ENCODE measurements at regions not wholly inside any gene's neighbourhood (a gene's known extent, or its start where the extent isn't known, plus 50 kb on each side); places are given as distances from the start of the nearest gene placed in this dataset.
A peak's percentile ranks its signal among the peaks of the same experiment; 100 is the strongest.
"Not testable (repeated sequence)": the region's sequence is repeated elsewhere in the genome, so short reads cannot be mapped to it uniquely, and the experiment has no call there.

DNA sequence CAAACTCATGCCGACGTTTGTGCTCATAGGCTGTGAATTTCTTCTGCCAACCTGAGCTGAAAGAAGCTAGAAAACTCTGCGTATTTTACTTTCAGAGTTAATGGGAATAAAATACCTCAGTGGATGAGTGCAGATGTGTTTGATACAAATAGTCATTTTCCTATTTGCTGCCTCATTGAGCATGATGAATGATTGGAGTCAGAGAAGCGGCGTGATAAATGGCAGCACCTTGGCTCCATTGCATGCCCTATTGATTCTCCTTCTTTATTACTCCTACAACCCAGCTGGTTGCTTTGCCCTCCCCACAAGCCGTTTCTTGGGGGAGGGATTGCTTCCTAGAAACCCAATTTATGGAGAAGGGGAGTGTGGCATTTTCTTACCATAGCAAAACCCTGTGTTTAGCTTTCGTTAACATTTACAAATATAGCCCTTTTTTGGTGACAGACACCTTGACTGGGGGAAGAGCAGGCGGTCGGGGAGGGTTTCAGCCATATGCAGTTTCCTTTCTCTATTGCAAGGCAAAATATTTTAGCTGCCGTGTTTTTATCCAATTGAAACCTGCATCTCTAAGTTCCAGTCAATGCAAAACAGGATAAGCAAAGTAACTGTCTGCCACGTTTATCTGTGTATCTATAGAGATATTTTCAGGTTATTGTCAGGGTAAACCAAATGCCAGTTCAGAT, 93.1 kb upstream of the TBCA start:
- no peak for DNase-seq (ENCODE audit: low read depth)

DNA sequence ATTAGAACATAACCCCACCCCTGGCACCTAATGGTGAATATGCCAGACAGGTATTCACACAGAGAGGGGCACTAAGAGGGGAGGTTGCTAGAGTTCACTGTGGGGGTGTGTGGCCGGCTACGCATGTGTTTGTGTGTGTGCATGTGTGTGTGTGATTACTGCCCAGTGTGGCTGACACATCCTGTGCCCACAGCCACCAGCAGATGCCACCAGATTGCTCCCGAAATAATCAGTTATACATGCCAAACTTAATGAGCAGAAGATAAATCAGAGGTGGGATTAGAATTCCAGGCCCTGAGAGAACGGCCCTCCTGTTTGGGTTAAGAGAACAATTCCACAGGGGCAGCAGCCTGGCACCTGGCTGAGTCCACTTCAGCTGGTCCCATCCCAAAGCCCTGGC, 91.8 kb upstream of the TBCA start:
- DNase-seq (ENCODE audit: low read depth): no peak

DNA sequence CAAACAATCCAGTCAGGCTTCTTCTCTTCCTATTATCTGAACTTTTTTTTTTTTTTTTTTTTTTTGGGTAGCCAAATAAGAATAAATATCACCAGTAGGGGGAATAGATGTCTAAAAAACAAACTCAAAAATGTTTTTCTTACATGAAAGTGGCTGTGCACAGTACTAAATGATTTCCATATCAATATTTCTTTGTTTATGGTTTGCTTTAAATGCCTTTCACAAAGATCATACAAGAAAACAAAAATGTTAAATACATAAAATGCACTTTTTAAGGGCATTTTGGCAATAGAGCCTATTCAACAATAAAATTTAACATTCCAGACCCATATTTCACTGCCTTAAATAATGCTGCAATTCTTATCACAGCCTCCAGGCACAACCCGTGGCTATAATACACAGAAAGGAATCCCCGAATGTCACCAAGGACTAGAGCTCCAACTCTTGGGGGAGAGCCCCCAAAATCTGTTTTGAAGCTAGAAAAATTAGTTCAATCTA, 91.1 kb upstream of the TBCA start:
- peak; percentile 41 for DNase-seq (ENCODE audit: low read depth)

DNA sequence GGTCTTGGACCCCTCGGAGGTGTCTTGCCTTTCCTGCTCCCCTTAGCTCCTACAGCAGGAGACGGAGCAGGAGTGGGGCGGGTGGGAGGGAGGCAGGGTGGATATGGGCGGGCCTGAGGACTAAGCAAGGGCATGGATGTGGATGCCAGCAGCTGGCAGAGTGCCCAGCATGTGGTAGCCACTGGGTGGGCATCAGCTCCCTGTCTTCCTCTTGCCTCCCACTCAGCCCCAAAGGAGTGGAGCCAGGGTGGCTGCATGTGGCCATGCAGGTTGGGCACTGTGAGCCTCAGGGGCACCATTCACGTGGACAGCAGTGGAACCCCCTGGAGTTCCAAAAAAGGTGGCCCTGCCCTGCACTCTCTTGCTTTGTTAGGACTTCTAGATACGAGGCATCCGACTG, 90.1 kb upstream of the TBCA start:
- no peak for DNase-seq (ENCODE audit: low read depth)

DNA sequence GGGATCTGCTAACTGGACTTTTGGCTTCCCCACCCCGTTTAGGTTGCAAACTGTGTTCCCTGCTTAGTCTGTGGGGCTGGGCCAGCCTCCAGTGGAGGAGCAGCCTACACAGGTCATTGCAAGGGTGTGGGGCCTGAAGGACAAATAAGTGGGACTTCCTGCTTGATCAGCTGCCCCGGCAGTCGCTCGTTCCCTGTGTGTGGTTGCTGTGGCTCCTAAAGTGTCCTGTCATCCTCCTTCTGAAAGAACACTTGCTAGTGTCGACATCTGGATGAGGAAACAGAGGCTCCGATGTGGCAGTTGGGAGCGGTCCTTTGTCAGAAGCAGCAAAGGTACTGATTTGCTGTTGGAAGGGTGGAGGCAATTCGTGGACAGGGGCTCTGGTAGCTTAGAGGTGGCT, 88.9 kb upstream of the TBCA start:
- DNase-seq (ENCODE audit: low read depth): no peak

DNA sequence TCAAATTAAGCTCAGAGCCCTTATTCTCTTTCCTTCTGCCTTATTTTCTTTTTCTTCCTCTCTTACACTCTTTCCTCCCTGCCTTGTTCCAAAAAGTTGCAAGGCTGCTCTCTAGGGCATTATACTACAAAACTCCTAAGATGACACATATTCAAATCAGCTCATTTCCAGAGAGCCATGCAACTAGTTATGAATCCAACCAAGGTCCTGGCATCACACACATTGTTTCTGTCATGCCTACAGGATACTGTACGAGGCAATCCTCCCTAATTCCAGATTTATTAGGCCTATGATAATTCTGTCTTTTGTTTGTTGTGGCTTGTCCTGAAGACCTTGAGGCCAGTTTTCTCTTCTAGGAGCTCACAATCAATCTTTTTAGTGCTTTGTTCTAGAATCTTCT, 87.0 kb upstream of the TBCA start:
- no peak for DNase-seq (ENCODE audit: low read depth)

DNA sequence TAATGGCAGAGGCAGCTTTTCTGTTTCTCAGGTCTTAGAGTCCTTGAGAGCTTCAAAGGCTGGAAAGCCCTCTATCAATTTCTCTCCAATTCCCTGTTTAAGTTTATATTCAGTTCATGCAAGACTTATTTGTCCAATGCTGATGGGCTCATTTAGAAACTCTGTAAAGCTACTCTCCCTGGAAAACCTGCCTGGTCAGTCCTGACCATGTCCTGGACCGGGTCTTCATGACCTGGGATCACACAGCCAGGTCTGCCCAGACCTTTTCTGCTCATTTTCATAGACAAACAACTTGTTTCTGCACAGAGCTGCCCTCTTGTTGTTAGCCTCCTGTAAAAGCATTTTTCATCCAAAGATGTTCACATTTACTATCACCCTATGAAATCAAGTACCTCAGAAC, 85.4 kb upstream of the TBCA start:
- DNase-seq (ENCODE audit: low read depth): no peak

DNA sequence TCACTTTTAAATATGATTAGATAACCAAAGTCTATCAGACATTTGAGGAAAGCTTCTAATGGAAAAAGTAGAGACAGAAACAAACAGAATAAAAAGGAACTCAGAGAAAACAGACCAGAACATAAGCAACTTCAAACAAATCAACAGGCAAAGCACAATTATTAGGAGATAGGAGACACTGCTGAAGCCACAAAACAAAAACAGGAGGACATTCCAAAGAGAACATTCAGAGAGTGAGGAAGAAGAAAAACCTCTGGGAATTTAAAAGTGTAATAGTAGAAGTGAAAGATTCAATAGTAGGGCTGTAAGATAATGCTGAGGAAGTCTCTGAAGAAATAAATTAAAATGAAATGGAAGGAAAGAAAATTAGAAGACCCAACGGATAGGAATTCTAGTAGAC, 83.2 kb upstream of the TBCA start:
- peak; percentile 53 for DNase-seq (ENCODE audit: low read depth)

DNA sequence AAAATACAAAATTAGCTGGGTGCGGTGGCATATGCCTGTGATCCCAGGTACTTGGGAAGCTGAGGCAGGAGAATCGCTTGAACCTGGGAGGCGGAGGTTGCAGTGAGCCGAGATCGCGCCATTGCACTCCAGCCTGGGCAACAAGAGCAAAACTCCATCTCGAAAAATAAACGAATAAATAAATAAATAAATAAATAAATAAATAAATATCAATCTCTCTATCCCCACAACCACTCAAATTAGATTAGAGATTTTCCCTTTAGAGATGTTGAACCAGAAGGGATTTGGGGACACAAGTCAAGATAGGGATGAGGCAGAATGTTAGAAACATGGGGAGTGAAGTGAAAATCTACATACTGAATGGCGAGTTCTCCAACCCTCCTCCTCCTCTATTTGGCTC, 82.5 kb upstream of the TBCA start:
- not testable (repeated sequence) for DNase-seq (ENCODE audit: low read depth)

DNA sequence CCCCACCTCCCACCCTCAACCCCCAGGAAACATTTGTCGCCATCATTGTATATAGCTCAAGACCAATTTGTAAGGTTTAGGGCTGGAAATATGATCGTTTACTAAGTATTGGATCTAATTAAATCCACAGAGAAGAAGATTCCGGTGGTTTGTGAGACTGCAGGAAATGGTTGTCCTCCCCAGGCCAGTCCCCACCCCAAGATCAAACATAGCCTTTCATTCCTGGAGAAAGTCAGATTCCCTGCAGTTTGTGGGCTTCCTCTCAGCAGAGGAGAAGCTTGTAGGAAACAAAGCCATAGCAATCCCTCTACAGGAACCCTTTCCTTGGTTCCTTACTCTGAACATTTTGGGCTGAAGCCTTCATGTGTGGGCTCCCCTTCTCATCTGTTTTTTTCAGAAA, 79.2 kb upstream of the TBCA start:
- no peak for DNase-seq (ENCODE audit: low read depth)

DNA sequence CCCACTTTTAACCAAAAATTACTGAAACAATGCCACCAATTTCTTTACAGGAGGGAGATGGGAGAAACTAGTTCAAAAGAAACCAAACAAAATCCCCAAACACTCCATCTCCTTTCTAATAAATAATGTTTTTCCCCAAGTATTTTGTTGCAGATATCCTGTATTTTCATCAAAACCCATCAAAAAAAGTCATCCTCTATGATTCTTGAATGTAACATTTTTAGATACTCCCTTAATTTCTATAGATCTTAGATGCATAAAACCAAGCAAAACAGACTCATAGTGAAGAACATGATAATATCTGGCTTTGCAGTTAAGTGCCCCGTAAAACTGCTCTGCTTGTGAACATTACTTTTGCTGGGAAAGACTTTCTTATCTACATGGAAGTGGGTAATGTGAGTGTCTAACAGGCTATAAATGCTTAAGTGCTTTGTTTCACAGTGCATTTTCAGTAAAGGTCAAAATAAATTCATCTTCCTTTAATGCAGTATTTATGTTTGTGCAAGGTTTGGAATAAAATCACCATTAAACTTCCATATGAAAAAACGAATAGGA, 77.3 kb upstream of the TBCA start:
- no peak for DNase-seq (ENCODE audit: low read depth)

DNA sequence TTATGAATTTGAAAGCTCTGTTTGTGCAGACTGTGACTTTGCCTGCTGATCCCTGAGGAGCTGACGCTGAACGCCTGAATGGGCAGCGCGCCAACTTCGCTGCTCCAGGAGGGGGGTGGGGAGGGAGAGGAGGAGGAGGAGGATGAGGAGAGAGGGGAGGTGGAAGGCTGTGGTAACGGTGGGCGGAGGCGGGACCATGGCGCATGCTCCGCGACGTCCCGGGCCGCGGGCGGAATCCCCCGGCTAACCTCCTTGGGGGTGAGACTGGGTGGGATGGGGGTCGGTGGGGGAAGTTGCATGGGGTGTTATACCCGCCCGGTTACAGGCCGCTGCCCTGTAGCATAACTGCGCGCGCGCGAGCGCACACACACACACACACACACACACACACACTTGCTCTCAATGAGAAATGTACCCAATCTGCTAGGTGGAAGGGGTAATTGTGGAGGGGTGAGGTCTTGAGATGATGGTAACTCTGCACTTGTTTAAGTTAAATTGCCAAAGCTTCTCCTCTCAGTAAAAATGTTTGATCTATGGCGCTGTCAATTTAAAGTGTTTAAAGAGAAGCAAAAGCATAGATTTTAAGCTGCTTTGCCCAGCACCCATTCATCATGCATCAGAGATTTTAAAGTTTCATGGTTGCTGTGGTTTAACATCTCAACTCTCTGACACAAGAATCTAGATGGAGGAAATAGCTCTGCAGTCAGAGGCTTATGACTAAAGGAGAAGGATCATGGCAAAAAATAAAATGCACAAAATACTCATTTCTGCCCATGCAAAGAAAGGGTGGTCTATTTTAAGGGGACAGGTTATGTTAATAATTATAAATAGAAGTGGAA, 76.6 kb upstream of the TBCA start:
- peak; percentile 67 for DNase-seq (ENCODE audit: low read depth)

DNA sequence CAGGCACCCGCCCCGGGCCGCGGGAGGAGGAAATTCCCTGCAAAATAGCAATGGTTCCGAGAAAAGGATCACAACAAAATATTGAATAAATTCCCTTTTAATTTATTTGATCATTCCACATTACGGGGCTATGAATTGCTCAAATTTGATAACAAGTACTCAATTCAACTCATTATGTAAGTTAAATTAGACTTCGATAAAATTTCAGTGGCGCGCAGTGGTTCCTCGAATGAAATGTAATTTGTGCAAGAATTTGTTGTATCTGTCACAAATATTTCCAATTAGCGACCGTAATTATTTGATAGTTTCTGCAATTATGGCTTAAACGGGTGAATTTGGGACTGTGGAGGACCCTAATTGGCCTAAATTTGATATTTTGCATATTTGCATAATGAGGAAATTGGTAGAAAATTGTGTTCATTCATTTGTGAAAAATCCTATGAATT, 76.0 kb upstream of the TBCA start:
- no peak for DNase-seq (ENCODE audit: low read depth)

DNA sequence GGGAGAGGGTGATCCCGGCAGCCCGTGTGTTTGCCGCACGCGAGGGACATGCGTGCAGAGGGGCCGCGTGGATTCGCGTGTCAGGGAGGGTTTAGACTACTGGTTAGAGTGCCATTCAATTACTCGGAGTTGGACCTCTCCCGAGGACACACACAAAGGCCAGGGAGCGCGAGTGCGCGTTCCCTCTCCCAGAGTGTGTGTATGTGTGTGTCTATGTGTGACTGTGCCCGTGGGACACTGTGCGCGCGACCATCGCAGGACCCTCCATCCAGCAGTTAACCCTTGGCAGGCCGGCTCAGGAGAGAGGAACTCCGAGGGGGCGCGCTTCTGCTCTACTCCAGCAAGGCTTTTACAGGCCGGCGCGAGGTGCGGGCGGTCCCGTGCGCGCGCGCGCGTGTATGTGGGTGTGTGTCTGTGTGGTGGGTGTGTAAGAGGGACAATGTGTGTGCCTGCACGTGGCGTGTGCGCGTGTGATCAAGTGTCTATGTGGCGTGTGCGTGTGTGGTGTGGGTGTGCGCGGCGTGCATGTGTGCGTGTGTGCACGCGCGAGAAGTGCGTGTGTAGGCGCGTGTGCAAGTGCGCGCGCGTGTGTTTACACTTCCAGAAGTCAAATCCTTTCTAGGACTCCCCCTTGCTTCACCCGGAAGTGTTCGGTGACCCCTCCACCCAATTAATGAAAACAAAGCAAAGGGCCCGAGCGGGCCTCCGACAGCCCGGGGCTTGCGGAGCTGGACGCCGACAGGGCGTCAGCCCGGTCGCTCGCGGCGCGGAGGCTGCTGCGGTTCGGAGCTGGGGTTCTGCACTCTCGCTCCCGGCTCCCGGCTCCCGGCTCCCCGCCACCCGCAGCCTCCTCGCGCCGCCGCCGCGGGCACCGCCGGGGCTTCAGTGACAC, 75.3 kb upstream of the TBCA start:
- DNase-seq (ENCODE audit: low read depth): peak; percentile 33

DNA sequence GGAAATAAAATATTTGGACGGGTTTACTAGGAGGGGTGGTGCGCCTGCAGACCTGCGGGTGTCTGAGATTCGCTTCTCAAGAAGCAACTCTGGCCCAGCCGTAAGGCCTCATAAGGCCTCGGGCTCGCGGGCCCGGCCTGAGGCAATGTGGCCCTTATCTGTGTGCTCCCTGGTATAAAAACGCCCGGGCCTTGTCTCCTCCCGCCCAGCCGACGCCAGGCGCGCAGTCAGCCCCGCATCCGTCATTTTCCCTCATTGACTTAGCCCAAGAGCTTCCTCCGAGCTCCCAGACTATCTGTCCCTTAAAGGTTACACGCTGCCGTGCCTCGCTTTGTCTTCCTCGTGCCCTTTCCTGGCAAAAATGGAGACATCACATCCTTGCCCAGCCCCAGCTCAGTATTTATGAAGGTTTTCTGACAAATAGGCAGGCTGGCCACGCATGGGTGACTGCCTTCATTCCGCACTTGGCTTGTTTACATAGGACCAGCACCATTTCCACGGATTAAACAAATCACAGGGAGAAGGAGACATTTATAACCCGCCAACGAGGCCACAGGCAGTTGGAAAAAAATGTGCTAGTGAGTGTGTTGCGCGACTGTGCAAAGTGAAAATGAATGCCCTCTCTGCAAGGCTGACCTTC, 74.5 kb upstream of the TBCA start:
- no peak for DNase-seq (ENCODE audit: low read depth)

DNA sequence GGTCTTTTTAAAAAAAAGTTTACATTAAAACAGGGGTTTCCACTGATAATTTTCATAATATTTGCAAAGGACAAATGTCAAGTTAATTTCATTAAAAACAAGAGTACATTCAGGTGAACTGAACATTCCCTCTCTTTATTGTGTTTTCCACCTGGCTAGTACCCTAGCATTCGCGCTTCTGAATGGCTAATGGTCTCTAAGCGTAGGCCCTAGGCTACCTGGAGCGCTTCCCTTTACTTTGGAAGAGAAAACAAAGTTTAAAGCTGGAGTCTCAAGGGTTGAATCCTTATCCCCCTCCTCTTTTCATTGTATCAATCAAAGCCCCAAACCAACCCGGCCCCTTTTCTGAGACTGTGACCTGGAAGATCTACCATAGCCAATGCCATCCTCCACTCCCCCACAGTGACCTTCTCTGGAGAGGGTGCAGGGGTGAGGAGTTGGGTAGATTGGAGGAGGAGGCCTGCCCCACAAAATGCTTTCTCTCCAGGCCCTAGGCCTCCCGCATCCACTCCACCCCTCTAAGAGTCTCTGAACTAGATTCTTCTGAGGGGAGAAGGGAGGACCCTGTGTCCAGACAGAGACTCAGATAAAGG, 73.3 kb upstream of the TBCA start:
- no peak for DNase-seq (ENCODE audit: low read depth)

DNA sequence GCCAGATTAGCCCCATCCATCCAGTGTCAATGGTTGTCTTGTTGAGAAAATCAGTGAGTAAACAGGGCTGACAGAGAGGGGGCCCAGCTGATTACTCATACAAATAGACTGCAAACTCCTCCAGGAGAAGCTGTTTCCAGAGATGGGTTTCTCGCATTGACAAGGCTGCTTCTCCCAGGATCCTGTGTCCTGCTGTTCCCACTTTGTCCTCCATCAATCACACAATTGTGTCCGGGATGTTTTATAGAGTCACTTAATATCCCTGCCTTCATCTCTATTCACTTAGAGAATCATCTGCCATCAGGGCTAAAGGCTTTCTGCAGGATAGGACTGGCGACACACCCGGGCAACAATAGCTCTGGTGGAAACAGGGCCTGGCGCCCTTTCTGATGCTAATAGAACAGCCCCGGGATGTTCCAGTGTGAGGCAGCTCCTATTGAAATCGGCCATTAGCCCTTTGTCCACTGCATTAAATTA, 71.7 kb upstream of the TBCA start:
- no peak for DNase-seq (ENCODE audit: low read depth)

DNA sequence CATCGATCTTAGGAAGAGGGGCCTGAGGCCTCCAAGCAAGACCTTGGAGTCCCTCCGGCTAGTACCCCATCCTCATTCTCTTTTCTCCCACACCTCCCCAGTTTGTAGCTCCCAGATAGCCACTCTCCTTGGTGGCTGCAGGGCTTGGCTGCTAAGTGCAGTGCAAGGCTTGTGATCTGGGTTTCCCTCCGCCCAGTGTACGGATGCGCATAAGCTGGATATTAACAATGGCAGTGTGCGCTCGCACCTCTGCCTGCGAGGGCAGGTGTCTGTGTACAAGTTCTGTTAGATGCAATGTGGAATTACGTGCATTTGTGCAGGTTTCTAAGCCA, 71.0 kb upstream of the TBCA start:
- DNase-seq (ENCODE audit: low read depth): no peak

DNA sequence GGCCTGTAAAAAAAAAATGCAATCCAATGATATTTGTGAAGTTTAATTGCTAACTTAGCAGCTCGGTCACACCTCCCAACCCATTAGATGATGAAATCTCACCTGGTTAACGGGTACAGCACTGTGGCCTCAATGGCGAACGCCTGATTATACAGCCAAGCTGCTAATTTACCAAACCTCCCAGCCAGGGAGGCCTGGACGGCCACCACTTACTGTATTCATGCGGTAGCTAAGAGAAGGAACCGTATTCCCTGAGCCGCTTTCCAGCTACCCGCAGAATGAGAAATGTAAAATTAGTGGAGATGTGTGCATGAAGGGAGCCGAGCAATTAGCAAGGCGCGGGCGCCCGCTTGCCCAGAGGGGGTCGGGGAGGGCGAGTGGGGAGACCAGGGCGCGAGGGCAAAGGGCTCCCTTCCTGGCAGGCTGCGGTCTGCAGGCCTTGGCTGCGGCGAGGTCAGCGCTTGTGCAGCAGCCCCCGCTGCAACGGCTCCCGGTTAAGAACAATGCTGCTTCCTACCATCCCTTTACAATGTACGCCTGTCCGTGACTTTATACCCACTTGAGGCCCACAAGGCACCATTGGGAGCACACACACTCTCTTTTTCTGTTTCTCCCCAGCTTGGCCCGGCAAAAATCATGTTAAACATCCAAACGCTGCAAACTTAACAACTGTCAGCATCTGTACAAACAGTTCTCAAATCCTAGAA, 70.4 kb upstream of the TBCA start:
- no peak for DNase-seq (ENCODE audit: low read depth)

DNA sequence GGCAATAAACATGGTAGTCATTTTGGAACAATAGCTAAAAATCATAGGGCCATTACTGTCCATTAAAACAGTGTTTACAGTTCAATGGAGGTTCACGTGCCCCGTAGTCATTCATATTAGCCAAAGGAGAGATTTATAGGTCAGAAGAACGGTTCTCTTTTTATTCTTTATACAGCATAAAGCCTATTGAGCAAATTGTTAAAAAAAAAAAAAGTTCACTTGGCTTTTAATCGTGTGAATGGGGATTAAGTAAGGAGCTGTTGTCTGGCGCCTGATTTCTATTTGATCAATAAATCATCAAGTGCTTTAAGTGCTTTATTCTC, 69.1 kb upstream of the TBCA start:
- no peak for DNase-seq (ENCODE audit: low read depth)
